NCI-H526 treated with DMSO at 0.1 percent for 48 hours (cell line): ENCODE measurements at regions not wholly inside any gene's neighbourhood (a gene's known extent, or its start where the extent isn't known, plus 50 kb on each side); places are given as distances from the start of the nearest gene placed in this dataset.
"Not testable (repeated sequence)": the region's sequence is repeated elsewhere in the genome, so short reads cannot be mapped to it uniquely, and the experiment has no call there.

Source experiments
- DNase-seq: peaks from one replicate; lab custom pipeline; 2025; lab: John Stamatoyannopoulos, UW

DNA sequence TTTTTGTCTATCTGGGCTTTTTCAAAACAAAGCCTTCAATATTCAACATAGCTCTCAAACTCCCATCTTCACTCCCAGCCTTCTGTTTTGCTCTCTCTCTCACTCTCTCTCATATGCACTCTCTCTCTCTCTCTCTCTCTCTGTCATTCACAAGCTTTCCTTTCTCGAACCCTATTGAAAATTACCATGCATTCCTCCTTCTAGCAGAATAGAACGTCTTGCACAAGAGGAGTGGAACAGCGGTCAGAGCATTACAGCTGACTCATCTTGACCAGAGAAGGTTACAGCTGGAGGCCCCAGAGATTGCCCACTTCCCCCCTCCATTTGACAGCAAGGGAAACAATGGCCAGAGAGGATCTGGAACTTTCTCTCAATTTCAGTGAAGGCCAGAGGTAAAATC, 51.0 kb upstream of the LIFR start:
- no peak for DNase-seq

GRCh38 chr5:38607930-38608564, 51.6 kb upstream of the LIFR start:
- no peak for DNase-seq

DNA sequence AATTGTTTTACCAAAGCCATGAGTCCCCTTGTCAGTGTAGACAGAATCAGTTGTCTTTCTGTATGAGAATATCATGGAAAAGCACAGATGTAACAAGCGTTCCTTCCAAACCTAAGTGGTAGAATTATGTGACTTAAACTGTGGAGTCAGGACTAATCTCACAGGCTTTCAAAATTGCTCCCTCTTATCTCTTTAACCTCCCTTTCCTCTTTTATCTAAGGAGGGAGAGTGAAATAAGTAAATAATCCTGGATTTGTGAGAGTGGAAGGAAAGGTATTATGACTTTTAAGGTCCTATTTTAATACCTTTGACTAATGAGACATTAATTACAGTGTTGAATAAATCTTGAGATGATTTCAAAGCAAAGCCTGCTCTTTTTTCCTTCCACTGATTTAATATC, 52.4 kb upstream of the LIFR start:
- DNase-seq, result no peak

DNA sequence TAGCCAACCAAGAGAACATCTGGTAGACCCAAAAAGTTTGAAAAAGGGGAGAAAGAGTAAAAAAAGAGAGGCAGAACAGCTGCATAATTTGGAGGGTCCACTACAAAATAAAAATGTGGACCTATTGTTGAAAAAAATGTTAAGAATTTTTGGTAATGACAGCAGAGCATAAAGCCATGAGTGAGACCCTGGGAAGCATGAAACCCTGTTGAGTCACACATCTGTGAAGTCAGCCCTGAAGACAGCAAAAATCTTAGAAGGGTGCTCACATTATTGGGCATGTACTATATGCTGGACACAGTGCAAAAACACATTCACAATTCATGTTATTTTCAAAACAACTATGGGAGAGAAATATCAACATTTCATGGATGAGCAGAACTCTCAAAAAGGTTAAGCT, 56.4 kb upstream of the LIFR start:
- no peak for DNase-seq

GRCh38 chr5:38613490-38613889, 57.0 kb upstream of the LIFR start:
- no peak for DNase-seq

DNA sequence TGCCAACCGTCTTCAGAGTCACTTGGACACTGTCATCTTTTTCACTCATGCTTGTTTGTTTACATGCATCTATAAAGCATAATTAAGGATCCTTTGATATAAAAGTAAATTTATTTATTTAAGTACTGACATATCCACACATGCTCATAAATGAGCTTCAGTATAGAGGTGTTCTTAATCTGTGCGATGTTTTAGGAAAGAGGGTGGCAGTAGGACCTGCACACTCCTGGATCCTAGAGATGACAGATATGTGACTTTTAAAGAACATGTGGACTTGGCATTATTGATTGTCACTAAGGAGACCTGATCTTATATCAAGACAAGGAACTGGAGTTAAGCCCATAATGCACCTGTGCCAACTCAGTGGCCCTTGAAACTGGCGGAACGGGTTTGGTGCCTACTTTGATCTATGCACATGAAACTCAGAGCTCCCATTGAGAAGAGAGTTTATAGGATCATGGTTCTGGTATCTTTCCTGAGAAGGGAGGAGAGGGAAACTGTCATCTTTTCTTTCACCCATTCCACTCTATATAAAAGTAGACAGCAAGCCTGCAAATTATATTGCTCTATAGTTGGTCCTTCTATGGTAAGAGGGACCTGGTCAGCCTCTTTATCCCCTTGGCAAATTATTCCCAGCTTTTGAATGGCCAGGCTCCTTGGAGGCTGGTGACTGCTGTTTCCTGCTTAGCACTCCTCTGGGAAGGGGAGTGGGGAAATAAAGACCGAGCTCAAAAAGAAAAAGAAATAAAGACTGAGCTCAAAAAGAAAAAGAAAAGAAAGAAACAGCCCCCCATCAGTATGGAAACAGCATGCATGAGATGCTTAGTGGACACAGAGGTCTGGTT, 57.8 kb upstream of the LIFR start:
- DNase-seq, result no peak

GRCh38 chr5:38615042-38615441, 58.6 kb upstream of the LIFR start:
- no peak for DNase-seq

DNA sequence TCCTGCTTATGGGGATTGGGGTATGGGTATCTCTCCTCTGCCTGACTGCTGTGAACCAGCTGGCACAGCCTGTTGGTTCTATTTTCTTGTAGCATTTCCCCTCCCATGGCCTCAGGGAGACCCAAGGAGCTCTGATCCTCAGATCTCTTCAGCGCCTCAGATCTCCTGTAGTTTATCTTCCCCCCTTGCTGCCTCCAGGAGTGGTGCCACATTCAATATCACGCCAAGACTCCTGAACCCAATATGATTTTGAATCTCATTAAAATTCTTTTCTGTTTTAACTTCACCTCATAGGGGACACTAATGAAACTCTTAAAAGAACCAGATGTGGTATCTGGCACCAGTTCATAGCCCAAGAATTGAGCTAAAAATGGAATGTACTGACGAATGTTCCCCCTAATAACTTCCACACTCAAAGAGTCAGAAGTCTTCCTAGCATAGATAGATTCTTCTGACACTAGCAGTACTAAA, 59.6 kb upstream of the LIFR start:
- no peak for DNase-seq

DNA sequence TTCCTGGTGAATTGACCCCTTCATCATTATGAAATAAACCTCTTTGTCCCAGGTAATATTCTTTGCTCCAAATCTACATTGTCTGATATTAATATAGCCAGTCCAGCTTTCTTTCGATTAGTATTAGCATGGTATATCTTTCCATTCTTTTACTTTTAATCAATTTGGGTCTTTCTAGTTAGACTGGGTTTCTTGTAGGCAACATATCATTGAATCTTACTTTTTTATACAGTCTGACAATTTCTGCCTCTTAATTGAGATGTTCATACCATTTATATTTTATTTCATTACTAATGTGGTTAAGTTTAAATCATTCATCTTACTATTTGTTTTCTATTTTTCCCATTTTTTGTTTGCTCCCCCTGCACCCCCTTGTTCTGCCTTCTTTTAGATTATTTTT, 61.7 kb upstream of the LIFR start:
- DNase-seq, result no peak

- DNase-seq, result no peak
These were observed 64.9 kb upstream of the LIFR start for GRCh38 chr5:38621331-38621730.

DNA sequence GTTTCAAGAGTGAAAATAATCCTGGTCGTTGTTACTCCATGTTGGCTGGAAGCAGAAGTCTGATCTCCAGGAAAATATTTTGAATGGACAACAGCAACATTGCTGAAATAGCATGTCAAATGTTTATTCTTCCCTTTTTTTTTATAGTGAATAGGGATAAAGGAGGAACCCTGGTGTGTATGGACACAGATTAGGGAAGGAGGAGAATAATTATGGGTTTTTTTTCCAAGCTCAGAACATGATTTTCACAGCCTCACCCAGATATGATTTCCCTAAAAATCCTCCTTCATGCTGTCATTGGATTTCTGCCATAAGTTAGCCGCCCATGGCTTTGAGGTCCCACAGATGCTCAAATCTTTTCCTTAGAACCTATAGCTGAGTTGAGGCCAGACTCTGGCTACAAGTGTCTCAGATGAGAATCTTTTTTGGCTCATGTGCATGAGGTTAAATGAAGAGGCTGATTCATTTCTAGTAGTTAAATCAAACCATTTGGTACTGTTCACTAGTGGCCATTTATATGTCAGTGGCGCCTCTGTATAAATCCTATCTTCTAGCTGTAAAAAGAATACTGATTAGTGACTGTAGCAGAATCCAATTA, 65.5 kb upstream of the LIFR start:
- DNase-seq, result no peak

GRCh38 chr5:38622723-38623129, 66.3 kb upstream of the LIFR start:
- no peak for DNase-seq

- DNase-seq, result not testable (repeated sequence)
These were observed 68.1 kb upstream of the LIFR start for GRCh38 chr5:38624541-38624940.

GRCh38 chr5:38631376-38631775, 74.9 kb upstream of the LIFR start:
- not testable (repeated sequence) for DNase-seq

GRCh38 chr5:38634568-38635369, 78.3 kb upstream of the LIFR start:
- DNase-seq, result no peak

DNA sequence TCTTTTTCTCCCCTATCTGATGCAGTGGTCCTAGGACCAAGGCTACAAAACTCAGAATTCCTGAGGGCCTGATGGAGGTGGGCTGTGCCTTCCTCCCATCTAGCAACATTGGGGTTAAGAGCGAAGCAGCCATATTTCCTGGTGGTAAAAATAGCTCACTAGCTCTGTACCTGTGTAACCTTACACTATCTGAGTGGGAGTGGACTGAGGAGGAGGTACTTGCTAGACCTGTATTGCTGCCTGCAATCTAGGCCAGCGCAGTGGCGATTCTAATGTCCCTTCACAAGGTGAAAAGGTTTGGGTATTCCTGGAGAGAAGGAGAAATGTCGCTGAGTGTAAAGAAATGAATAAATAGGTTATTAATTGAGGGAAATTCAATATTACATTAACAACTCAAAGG, 80.2 kb upstream of the LIFR start:
- no peak for DNase-seq

GRCh38 chr5:38638656-38639055, 82.2 kb upstream of the LIFR start:
- DNase-seq, result no peak

GRCh38 chr5:38639377-38640358, 83.2 kb upstream of the LIFR start:
- no peak for DNase-seq

DNA sequence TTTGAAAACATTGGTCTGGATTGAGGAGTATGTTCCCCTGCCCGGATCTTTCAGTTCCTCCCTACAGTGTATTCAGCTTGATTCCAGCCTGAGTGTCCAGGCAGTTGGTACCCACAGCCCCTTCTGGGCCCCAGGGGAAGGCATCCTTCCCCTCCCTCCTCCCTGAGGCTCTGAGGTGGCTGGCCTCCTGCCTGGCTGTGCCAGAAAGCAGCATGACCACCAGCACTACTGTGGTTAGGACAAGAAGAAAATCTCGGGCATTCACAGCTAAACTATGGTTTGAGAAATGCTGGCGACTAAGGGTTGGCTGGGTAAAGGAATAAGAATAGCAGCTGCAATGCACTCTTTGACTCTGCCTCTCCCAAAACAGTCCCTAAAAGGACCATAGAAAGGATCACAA, 84.6 kb upstream of the LIFR start:
- DNase-seq, result no peak

DNA sequence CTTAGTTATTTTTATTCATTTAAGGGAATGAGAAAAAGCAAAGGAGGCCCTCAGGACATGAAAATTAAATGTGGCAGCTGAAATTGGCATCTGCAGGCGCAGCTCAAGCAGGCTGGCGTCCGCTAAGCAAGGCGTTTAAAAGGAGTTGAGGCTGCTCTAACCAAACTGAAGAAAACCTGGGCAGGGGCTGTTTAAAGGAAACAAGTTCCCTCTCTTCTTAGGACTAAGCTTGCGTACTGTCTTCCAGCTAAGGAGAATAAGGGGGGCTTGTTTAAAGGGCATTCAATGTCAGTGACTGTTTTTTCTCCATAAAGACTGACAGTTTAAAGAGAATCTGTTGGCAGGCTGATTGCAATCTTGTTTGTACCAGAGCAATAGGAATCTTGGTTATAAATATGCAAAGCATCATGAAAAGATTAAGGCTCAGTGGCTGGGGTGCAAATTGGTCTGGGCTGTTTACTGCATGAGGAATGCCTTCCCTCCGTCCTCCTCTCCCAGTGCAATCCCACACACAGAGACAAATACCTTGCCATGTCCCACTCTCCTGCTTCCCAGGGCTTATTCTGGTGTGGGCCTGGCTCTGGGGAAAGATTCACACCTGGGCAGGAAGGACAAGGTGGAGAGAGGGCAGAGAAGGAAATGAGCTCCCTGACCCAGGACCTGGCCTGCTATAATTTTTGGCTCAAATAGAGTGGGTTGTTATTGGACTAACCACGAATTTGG, 85.9 kb upstream of the LIFR start:
- no peak for DNase-seq
